Endothelial cell of umbilical vein (primary cell): ENCODE measurements at regions not wholly inside any gene's neighbourhood (a gene's known extent, or its start where the extent isn't known, plus 50 kb on each side); places are given as distances from the start of the nearest gene placed in this dataset.

Experiments used
- BruUV-seq: library from RNA; stranded (reverse); fragments of 400-500 nt; replicated peaks from 2 replicates; lab custom pipeline; 2021; lab: Mats Ljungman, UMichigan
- CTCF ChIA-PET: fragments of 300-600, 350-600 bp; sonication (Branson Sonifier 250); formaldehyde crosslinking; loops from one replicate; lab custom pipeline; 2021; ENCODE audit warnings: antibody characterized with exemption, inconsistent platforms; lab: Charles Lee
- POLR2A ChIA-PET: fragments of 300-600, 350-600 bp; sonication (Branson Sonifier 250); formaldehyde crosslinking; loops from one replicate; lab custom pipeline; 2021; ENCODE audit warnings: antibody characterized with exemption, inconsistent platforms; lab: Charles Lee
- DNase-seq: peaks from one replicate; pipeline ENCODE4 v3.0.0-alpha.2; 2011; ENCODE audit warnings: low read depth, low spot score
- FAIRE-seq: peaks from 2 replicates; lab custom pipeline; 2011; peaks lifted over from hg19 to GRCh38; lab: Jason Lieb, UNC
- H2AFZ ChIP-seq: 2 replicates; pipeline ENCODE4 v1.6.0; 2012; ENCODE audit warnings: low read depth, low read length, control low read depth, inconsistent platforms
- H3K27ac ChIP-seq: 2 replicates; pipeline ENCODE4 v1.5.1; 2011; ENCODE audit warnings: low read depth, mild to moderate bottlenecking, control low read depth, low read length, moderate library complexity; ENCODE audit not compliant: insufficient read depth
- H3K27me3 ChIP-seq, 2 experiments: 2 replicates each; pipeline versions ENCODE4 v1.6.0 to v1.6.1; 2011; ENCODE audit warnings: low read length in 2 of 2, mixed read lengths in 1 of 2; ENCODE audit not compliant: control insufficient read depth in 2 of 2, insufficient read depth in 2 of 2
- H3K36me3 ChIP-seq, 2 experiments: 2 replicates in 1 of 2; 3 replicates in 1 of 2; pipeline ENCODE4 v1.5.1; 2011; ENCODE audit warnings: low read length in 2 of 2, mild to moderate bottlenecking in 1 of 2, moderate library complexity in 1 of 2; ENCODE audit not compliant: control insufficient read depth in 2 of 2, insufficient read depth in 2 of 2; ENCODE audit errors: extremely low read depth in 1 of 2
- H3K4me1 ChIP-seq: 3 replicates; pipeline ENCODE4 v1.5.1; 2011; ENCODE audit warnings: mild to moderate bottlenecking, low read length; ENCODE audit not compliant: control insufficient read depth, insufficient read depth; ENCODE audit errors: extremely low read depth
- H3K4me2 ChIP-seq: 2 replicates; pipeline ENCODE4 v1.6.1; 2011; ENCODE audit warnings: low read length, control low read depth, mixed read lengths; ENCODE audit not compliant: insufficient read depth
- H3K4me3 ChIP-seq, 3 experiments: fragments of 200-600 bp in 1 of 3; sonication (generic), shearing (Covaris generic) in 1 of 3; replicated peaks in 1 of 3; 2 replicates each; pipeline ENCODE4 v1.5.1; 2011 to 2016; ENCODE audit warnings: control low read depth in 3 of 3, low read length in 3 of 3, mild to moderate bottlenecking in 2 of 3, inconsistent platforms in 1 of 3, low read depth in 1 of 3, moderate library complexity in 1 of 3; ENCODE audit not compliant: insufficient read depth in 1 of 3
- H3K79me2 ChIP-seq: 2 replicates; pipeline ENCODE4 v1.6.0; 2012; ENCODE audit warnings: low read length, inconsistent platforms; ENCODE audit not compliant: control insufficient read depth, insufficient read depth
- H3K9ac ChIP-seq: replicated peaks from 2 replicates; pipeline ENCODE3; 2011; ENCODE audit warnings: low read length, control low read depth; ENCODE audit not compliant: insufficient read depth; ENCODE audit errors: extremely low read depth
- H3K9me1 ChIP-seq: replicated peaks from 3 replicates; pipeline ENCODE4 v1.6.0; 2011; ENCODE audit warnings: mild to moderate bottlenecking, low read length; ENCODE audit not compliant: control insufficient read depth, insufficient read depth; ENCODE audit errors: extremely low read depth
- H3K9me3 ChIP-seq: replicated peaks from 2 replicates; pipeline ENCODE4 v1.5.1; 2012; ENCODE audit warnings: low read length, inconsistent platforms; ENCODE audit not compliant: control insufficient read depth, insufficient read depth
- H4K20me1 ChIP-seq: replicated peaks from 2 replicates; pipeline ENCODE3; 2011; ENCODE audit warnings: mild to moderate bottlenecking, low read length; ENCODE audit not compliant: control insufficient read depth, insufficient read depth; ENCODE audit errors: extremely low read depth
- CTCF ChIP-seq, 2 donors: IDR thresholded peaks; 1 replicate in 1 of 2; 2 replicates in 1 of 2; pipeline ENCODE4 v1.5.1; 2011; ENCODE audit warnings: low read length in 2 of 2, mild to moderate bottlenecking in 2 of 2, moderate library complexity in 2 of 2, control low read depth in 1 of 2, inconsistent platforms in 1 of 2, low read depth in 1 of 2; ENCODE audit not compliant: insufficient read depth in 1 of 2; ENCODE audit errors: extremely low read depth in 1 of 2
- EZH2 ChIP-seq: IDR thresholded peaks from 2 replicates; pipeline ENCODE4 v1.6.1; 2012; ENCODE audit warnings: borderline replicate concordance, low read depth, mild to moderate bottlenecking, moderate library complexity, low read length, inconsistent platforms; ENCODE audit not compliant: severe bottlenecking
- FOS ChIP-seq: IDR thresholded peaks from 2 replicates; pipeline ENCODE4 v1.6.1; 2011; ENCODE audit warnings: mild to moderate bottlenecking, low read length, moderate library complexity, borderline replicate concordance; ENCODE audit not compliant: insufficient read depth
- JUN ChIP-seq: IDR thresholded peaks from 2 replicates; pipeline ENCODE4 v1.6.1; 2011; ENCODE audit warnings: borderline replicate concordance, low read depth; ENCODE audit not compliant: insufficient read length, insufficient read depth
- MYC ChIP-seq: IDR thresholded peaks from one replicate; pipeline ENCODE4 v1.6.1; 2011; ENCODE audit warnings: mild to moderate bottlenecking, low read depth, low read length
- POLR2A ChIP-seq: IDR thresholded peaks from 2 replicates; pipeline ENCODE4 v1.6.1; 2012; ENCODE audit warnings: low read depth, mild to moderate bottlenecking, control low read depth, low read length
- dilution Hi-C: fragments of 300-500 bp; cut with MboI; formaldehyde crosslinking; loops from one replicate; pipeline ENCODE4 v1.15.0; 2019; ENCODE audit warnings: low sequenced_read_pairs; ENCODE audit not compliant: extremely low pct_ligation_motif_present
- intact Hi-C: fragments of 100-400 bp; cut with micrococcal nuclease; formaldehyde crosslinking; loops from one replicate; pipeline ENCODE4 v1.10.0; 2022
- TF ChIP-seq, protein P1 (sequence below): IDR thresholded peaks from 2 replicates; pipeline ENCODE4 v1.6.1; 2011; ENCODE audit not compliant: insufficient read depth, insufficient read length

DNA sequence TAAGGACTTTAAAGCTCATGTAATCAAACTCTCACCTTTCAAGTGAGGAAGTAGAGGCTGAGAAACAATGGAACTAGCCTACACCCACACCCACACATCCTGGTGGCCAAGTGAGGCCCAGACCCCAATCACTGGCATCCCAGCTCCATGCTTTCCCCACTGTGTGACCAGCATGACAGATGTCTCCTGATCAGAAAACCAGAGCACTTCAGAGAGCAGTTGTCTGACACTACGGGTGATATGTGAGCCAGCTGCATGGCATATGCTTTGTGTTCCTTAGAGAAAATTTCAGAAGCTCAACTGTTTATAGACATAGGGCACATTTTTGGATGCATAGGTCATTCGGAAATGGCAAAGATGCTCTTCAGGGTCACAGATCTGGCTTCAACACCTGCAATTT, 315.2 kb downstream of the NDFIP2 start:
- no peak overlapping the region for H3K4me3 ChIP-seq

More for the DNA sequence above, 315.2 kb downstream of the NDFIP2 start:
- DNase-seq (no peak), FAIRE-seq (no peak)
- Histone ChIP-seq H3K4me2 (no peak overlapping the region), H3K79me2 (no peaks in the 10 kb centered on the region), H3K27me3 (no peaks in the 10 kb centered on the region), H3K9me1 (no peaks in the 10 kb centered on the region), H4K20me1 (no peaks in the 10 kb centered on the region), H3K27ac (no peak overlapping the region), H3K36me3 (no peaks in the 10 kb centered on the region), H3K4me1 (no peaks in the 10 kb centered on the region), H3K9ac (no peak overlapping the region), H2AFZ (no peak overlapping the region), H3K9me3 (no peaks in the 10 kb centered on the region)
- ChIA-PET POLR2A (no interaction called here), CTCF (interaction anchor here (1.6 to 2.5 kb wide), 2 partner anchors 13 to 15 kb away, joined by 5 to 6 read pairs; no protein-coding TSS in a partner anchor)
- intact Hi-C loops (no loop called here), dilution Hi-C loops (no loop called here)
- TF ChIP-seq FOS (no peak), EZH2 (no peak), POLR2A (no peak), MYC (no peak), JUN (no peak), CTCF (IDR thresholded peaks at IDR 0.05; ENCODE audit: extremely low read depth in 1 of 2, insufficient read depth in 1 of 2, low read depth in 1 of 2, low read length in 2 of 2) (no peak)
- TF ChIP-seq, protein P1, sequence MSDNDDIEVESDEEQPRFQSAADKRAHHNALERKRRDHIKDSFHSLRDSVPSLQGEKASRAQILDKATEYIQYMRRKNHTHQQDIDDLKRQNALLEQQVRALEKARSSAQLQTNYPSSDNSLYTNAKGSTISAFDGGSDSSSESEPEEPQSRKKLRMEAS: no peak
- no TSS peak for BruUV-seq
